Kidney (tissue), 13 donors: ENCODE measurements at regions not wholly inside any gene's neighbourhood (a gene's known extent, or its start where the extent isn't known, plus 50 kb on each side); places are given as distances from the start of the nearest gene placed in this dataset.

Source experiments
- DNase-seq, 5 donors: peaks; one replicate each; pipeline ENCODE4 v3.0.0-alpha.2; 2013 to 2020
- FAIRE-seq: peaks from 2 replicates; lab custom pipeline; 2012; peaks lifted over from hg19 to GRCh38; lab: Jason Lieb, UNC
- H3K27ac ChIP-seq, 2 donors: one replicate each; pipeline ENCODE4 v1.7.0; 2013; ENCODE audit warnings: low read depth in 2 of 2, low read length in 2 of 2, inconsistent platforms in 1 of 2
- H3K27me3 ChIP-seq: one replicate; pipeline ENCODE4 v1.7.1; 2013; ENCODE audit warnings: low read length, inconsistent platforms; ENCODE audit not compliant: control insufficient read depth, insufficient read depth
- H3K36me3 ChIP-seq, 3 donors: one replicate each; pipeline versions ENCODE4 v1.7.0 to v1.7.1; 2013; ENCODE audit warnings: low read length in 3 of 3, control low read depth in 1 of 3, inconsistent platforms in 1 of 3; ENCODE audit not compliant: insufficient read depth in 3 of 3, control insufficient read depth in 2 of 3
- H3K4me1 ChIP-seq, 3 donors: one replicate each; pipeline versions ENCODE4 v1.7.0 to v1.7.1; 2013; ENCODE audit warnings: low read length in 3 of 3, inconsistent platforms in 1 of 3, low read depth in 1 of 3; ENCODE audit not compliant: control insufficient read depth in 2 of 3, insufficient read depth in 2 of 3
- H3K4me3 ChIP-seq, 3 donors: one replicate each; pipeline versions ENCODE4 v1.7.0 to v1.8.1; 2013; ENCODE audit warnings: low read length in 3 of 3, control low read depth in 1 of 3, inconsistent platforms in 1 of 3
- H3K9ac ChIP-seq, 3 donors: one replicate each; pipeline versions ENCODE4 v1.7.0 to v1.7.1; 2013; ENCODE audit warnings: low read length in 3 of 3, control low read depth in 1 of 3, inconsistent platforms in 1 of 3
- H3K9me3 ChIP-seq, 3 donors: one replicate each; pipeline versions ENCODE4 v1.7.0 to v1.7.1; 2013; ENCODE audit warnings: low read length in 3 of 3, control low read depth in 1 of 3, inconsistent platforms in 1 of 3; ENCODE audit not compliant: control insufficient read depth in 2 of 3, insufficient read depth in 1 of 3
- intact Hi-C: fragments of 100-400 bp; cut with DNase I; formaldehyde crosslinking; loops from one replicate; pipeline ENCODE4 v1.11.1; 2022
- TF ChIP-seq, protein P1 (sequence below): IDR thresholded peaks from 3 replicates; pipeline ENCODE4 v1.5.1; 2012; ENCODE audit warnings: mild to moderate bottlenecking, moderate library complexity, borderline replicate concordance; ENCODE audit not compliant: insufficient read depth; ENCODE audit errors: extremely low read depth
- donor health status: control.
- donor health status: control.
- donor health status: control.
- donor health status: control.
- donor health status: control.
- donor health status: DM: yes; HTN: yes; CAD: no.
- donor health status: Normal renal cell carcinoma (clear cell type).

DNA sequence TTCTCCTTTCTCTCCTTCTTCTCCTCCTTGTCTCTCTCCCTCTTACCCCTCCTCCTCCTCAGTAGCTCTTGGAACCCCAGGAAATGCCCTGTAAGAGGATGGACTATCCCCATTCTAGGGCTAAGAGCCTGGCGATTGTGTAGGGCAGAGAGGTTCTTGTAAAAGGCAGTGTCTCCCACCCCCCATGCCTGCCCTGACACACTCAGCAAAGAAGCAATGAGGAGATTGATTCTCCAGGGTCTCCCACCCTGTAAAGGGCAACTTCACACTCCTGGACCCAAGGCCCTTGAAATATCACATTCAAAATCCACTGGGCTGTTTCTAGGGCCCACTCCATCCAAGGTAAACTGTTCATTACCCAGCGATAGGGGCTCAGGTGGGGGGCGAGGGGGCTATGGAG is 144.1 kb downstream of the INSIG2 start:
- FAIRE-seq (no peak), DNase-seq (no peak)
- Histone ChIP-seq H3K27ac (no peak overlapping the region), H3K9me3 (no peaks in the 10 kb centered on the region), H3K9ac (no peak overlapping the region), H3K27me3 (no peaks in the 10 kb centered on the region), H3K36me3 (no peaks in the 10 kb centered on the region), H3K4me3 (no peak overlapping the region), H3K4me1 (no peaks in the 10 kb centered on the region)
- intact Hi-C loops = no loop called here
- TF ChIP-seq, protein P1, sequence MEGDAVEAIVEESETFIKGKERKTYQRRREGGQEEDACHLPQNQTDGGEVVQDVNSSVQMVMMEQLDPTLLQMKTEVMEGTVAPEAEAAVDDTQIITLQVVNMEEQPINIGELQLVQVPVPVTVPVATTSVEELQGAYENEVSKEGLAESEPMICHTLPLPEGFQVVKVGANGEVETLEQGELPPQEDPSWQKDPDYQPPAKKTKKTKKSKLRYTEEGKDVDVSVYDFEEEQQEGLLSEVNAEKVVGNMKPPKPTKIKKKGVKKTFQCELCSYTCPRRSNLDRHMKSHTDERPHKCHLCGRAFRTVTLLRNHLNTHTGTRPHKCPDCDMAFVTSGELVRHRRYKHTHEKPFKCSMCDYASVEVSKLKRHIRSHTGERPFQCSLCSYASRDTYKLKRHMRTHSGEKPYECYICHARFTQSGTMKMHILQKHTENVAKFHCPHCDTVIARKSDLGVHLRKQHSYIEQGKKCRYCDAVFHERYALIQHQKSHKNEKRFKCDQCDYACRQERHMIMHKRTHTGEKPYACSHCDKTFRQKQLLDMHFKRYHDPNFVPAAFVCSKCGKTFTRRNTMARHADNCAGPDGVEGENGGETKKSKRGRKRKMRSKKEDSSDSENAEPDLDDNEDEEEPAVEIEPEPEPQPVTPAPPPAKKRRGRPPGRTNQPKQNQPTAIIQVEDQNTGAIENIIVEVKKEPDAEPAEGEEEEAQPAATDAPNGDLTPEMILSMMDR = no peak

DNA sequence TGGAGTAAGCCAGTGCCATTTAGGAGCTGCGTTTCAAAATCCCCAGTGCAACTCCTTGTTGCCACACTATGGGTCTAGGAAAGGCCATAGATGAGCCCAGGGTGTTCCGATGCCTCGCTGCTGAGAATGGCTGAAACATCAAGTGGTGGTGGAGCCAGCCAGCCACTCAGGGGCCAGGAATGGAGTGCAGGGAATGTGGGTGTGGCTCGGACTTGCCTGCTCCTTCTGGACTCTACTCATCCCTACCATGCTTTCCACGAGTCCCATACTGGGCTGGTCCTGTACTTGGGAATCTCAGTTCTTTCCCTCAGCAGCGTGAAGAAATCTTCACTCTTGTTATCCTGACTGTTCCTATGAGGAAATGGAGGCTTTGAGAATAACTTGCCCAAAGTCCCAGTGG is 143.5 kb downstream of the INSIG2 start:
- Histone ChIP-seq H3K36me3 (no peaks in the 10 kb centered on the region), H3K9me3 (no peaks in the 10 kb centered on the region), H3K27ac (no peak overlapping the region), H3K9ac (no peak overlapping the region), H3K27me3 (no peaks in the 10 kb centered on the region), H3K4me1 (no peaks in the 10 kb centered on the region), H3K4me3 (no peak overlapping the region)
- TF ChIP-seq, protein P1 = no peak
- intact Hi-C loops = no loop called here
- DNase-seq (no peak), FAIRE-seq (no peak)

DNA sequence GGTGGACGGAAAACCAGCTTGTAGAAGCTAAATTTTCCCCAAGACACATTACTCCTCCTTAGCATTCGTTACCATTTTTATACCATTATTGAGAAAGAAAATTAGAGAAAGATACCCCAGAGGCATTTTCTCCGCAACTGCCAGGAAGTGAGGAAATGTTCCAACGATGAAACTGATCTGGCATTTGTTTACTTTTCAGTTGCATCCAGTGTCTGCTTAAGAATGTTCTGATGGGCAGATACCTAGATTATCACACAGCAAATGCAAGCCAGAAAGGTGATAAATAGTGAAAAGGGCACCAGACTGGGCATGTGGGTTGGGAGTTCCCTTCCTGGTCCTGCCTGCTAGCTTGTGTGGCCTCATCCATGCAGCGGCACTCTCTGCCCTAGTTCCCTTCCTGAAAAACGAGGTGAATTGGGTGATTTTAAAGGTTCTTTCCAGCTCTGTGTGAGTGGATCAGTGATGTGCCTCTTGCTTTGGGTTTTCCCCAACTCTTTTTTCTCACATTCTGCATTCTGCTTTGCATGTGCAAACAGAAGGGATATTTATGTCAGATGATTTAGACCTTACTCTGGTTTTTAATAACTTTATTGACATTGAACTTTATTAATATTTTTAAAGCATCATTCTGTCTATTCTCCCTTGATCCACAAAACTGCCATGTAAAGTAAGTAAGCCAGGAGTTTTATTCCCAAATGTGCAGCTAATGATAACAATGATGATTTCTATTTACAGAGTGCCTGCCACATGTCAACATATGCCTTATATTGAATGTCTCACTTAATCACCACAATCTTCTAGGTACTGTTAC is 139.6 kb downstream of the INSIG2 start:
- no peaks in the 10 kb centered on the region for H3K36me3 ChIP-seq
- FAIRE-seq = no peak
- intact Hi-C loops = loop anchor here (5.0 kb wide), 1 partner anchor 624 kb away; no protein-coding TSS in a partner anchor
- peaks cover 19% of the 10 kb centered on the region for H3K27me3 ChIP-seq
- no peak overlapping the region for H3K9ac ChIP-seq
- peaks cover 0 to 5% (median 0%) of the 10 kb centered on the region in 3 donors for H3K4me1 ChIP-seq
- TF ChIP-seq, protein P1 = no peak
- DNase-seq = no peak
- no peak overlapping the region for H3K4me3 ChIP-seq
- no peak overlapping the region for H3K27ac ChIP-seq
- H3K9me3 ChIP-seq = no peaks in the 10 kb centered on the region

DNA sequence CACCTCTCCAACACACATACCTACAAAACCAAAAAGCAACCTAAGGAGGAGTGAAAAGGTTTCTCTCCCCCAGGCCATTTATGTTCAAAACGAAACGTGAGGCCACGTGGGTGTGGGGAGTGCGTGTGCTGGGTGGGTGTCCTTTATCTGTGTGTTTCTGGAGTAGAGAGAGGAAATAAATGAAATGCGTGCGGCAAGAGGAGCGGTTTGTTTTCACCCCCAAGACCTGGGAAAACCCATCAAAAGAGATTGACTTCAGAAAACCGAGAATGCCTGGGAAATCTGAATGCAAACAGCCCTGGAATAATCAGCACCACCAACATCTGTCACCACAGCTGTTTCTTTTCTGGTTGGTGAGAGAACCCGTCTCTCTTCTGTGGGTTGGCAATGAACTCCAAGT is 137.4 kb downstream of the INSIG2 start:
- intact Hi-C loops = loop anchor here (5.0 kb wide), 1 partner anchor 627 kb away; no protein-coding TSS in a partner anchor
- H3K27me3 ChIP-seq = peaks cover 29% of the 10 kb centered on the region
- DNase-seq = peak in 1 of 5 donors; percentile 5

More for the DNA sequence above, 137.4 kb downstream of the INSIG2 start:
- Histone ChIP-seq H3K9ac (no peak overlapping the region), H3K4me3 (no peak overlapping the region), H3K4me1 (peaks cover 0 to 5% (median 0%) of the 10 kb centered on the region in 3 donors), H3K36me3 (no peaks in the 10 kb centered on the region), H3K27ac (no peak overlapping the region), H3K9me3 (no peaks in the 10 kb centered on the region)
- FAIRE-seq = no peak
- TF ChIP-seq, protein P1 = no peak
